Activated naive CD4-positive, alpha-beta T cell treated with anti-CD3 and anti-CD28 coated beads, Interleukin-2, amount 10 ng/mL, durations not matched to agents 7 days and 5 days (primary cell): ENCODE measurements at regions not wholly inside any gene's neighbourhood (a gene's known extent, or its start where the extent isn't known, plus 50 kb on each side); places are given as distances from the start of the nearest gene placed in this dataset.
"Not testable (repeated sequence)": the region's sequence is repeated elsewhere in the genome, so short reads cannot be mapped to it uniquely, and the experiment has no call there.

Experiments used
- CTCF ChIA-PET: fragments of 350-600 bp; sonication (Branson Sonifier 250); formaldehyde crosslinking; loops from one replicate; lab custom pipeline; 2021; ENCODE audit warnings: antibody characterized with exemption; lab: Charles Lee
- DNase-seq: peaks from one replicate; pipeline ENCODE4 v3.0.0-alpha.2; 2020
- H3K27ac Mint-ChIP-seq: one replicate; pipeline ENCODE4 v1.8.0; 2021; ENCODE audit warnings: mild to moderate bottlenecking, moderate library complexity, mixed read lengths
- H3K27me3 Mint-ChIP-seq: one replicate; pipeline ENCODE4 v1.8.0; 2021; ENCODE audit warnings: mild to moderate bottlenecking, mixed read lengths
- H3K36me3 Mint-ChIP-seq: one replicate; pipeline ENCODE4 v1.8.0; 2021; ENCODE audit warnings: mixed read lengths
- H3K4me1 Mint-ChIP-seq: one replicate; pipeline ENCODE4 v1.8.0; 2021; ENCODE audit warnings: mixed read lengths
- H3K4me3 Mint-ChIP-seq: one replicate; pipeline ENCODE4 v1.8.0; 2021; ENCODE audit warnings: mild to moderate bottlenecking, moderate library complexity, mixed read lengths
- H3K9me3 Mint-ChIP-seq: one replicate; pipeline ENCODE4 v1.8.0; 2021; ENCODE audit warnings: mixed read lengths

DNA sequence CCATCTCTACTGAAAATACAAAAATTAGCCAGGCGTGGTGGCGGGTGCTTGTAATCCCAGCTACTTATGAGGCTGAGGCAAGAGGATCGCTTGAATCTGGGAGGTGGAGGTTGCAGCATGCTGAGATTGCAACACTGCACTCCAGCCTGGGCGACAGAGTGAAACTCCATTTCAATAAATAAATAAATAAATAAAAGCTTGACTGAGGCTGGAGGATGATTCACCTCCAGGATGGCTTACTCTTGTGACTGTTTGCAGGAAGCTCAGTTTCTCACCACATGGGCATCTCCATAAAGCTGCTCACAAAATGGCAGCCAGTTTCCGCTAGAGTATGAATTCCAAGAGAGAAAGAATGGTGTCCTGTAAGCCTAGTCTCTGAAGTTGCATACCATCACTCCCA, 191.7 kb upstream of the EDNRA start:
- H3K4me3 Mint-ChIP-seq = no peak overlapping the region
- no peaks in the 10 kb centered on the region for H3K4me1 Mint-ChIP-seq
- no peaks in the 10 kb centered on the region for H3K27me3 Mint-ChIP-seq
- CTCF ChIA-PET = no interaction called here
- H3K36me3 Mint-ChIP-seq = no peaks in the 10 kb centered on the region
- DNase-seq = no peak
- H3K27ac Mint-ChIP-seq = no peak overlapping the region
- no peaks in the 10 kb centered on the region for H3K9me3 Mint-ChIP-seq

DNA sequence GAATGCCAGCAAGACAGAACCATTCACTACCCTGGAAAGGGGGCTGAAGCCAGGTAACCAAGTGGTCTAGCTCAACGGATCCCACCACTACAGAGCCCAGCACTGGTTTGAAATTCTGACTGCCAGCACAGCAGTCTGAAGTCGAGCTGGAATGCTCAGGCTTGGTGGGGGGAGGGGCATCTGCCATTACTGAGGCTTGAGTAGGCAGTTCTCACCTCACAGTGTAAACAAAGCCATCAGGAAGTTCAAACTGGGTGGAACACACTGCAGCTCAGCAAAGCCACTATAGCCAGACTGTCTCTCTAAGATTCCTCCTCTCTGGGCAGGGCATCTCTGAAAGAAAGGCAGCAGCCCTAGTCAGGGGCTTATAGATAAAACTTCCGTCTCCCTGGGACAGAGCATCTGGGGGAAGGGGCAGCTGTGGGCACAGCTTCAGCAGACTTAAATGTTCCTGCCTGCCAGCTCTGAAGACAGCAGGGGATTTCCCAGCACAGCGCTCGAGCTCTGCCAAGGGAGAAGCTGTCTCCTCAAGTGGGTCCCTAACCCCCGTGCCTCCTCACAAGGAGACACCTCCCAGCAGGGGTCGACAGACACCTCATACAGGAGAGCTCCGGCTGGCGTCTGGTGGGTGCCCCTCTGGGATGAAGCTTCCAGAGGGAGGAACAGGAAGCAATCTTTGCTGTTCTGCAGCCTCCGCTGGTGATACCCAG, 188.1 kb upstream of the EDNRA start:
- H3K4me3 Mint-ChIP-seq, H3K27me3 Mint-ChIP-seq, H3K9me3 Mint-ChIP-seq, DNase-seq, H3K4me1 Mint-ChIP-seq, CTCF ChIA-PET, H3K27ac Mint-ChIP-seq, H3K36me3 Mint-ChIP-seq: not testable (repeated sequence)

DNA sequence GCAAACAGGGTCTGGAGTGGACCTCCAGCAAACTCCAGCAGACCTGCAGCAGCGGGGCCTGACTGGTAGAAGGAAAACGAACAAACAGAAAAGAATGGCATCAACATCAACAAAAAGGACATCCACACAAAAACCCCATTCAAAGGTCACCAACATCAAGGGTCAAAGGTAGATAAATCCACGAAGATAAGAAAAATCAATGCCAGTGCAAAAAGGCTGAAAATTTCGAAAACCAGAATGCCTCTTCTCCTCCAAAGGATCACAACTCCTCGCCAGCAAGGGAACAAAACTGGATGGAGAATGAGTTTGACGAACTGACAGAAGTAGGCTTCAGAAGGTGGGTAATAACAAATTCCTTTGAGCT, 187.6 kb upstream of the EDNRA start:
- H3K27me3 Mint-ChIP-seq, H3K36me3 Mint-ChIP-seq, H3K4me1 Mint-ChIP-seq, CTCF ChIA-PET, H3K9me3 Mint-ChIP-seq, DNase-seq, H3K27ac Mint-ChIP-seq, H3K4me3 Mint-ChIP-seq: not testable (repeated sequence)

DNA sequence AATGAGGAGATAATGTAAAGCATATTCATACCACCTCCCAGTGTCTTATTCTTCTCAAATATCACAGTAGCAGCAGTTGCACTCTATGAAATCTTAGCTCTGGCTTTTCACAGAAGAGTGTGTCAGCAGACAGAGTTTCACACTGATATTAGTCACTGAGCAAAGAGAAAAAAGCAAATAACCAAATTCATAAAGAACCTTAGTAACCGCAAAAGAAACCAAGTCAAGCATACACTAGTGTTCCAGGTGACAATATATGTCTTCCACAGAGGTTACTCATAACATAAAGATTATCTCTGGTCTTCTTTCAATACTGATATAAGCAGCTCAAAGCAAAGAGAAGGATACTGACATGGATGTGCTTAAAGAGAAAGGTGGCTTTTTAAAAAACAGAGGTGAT, 181.7 kb upstream of the EDNRA start:
- H3K4me3 Mint-ChIP-seq = no peak overlapping the region
- H3K9me3 Mint-ChIP-seq = no peaks in the 10 kb centered on the region
- H3K27ac Mint-ChIP-seq = no peak overlapping the region
- no peak for DNase-seq
- no peaks in the 10 kb centered on the region for H3K36me3 Mint-ChIP-seq
- CTCF ChIA-PET = no interaction called here
- no peaks in the 10 kb centered on the region for H3K27me3 Mint-ChIP-seq
- no peaks in the 10 kb centered on the region for H3K4me1 Mint-ChIP-seq

- Mint-ChIP-seq H3K4me1 (no peaks in the 10 kb centered on the region), H3K27ac (no peak overlapping the region), H3K36me3 (no peaks in the 10 kb centered on the region), H3K27me3 (no peaks in the 10 kb centered on the region), H3K4me3 (no peak overlapping the region), H3K9me3 (no peaks in the 10 kb centered on the region)
- CTCF ChIA-PET = no interaction called here
- DNase-seq = no peak
Measured at GRCh38 chr4:147303174-147303872, 177.6 kb upstream of the EDNRA start.

DNA sequence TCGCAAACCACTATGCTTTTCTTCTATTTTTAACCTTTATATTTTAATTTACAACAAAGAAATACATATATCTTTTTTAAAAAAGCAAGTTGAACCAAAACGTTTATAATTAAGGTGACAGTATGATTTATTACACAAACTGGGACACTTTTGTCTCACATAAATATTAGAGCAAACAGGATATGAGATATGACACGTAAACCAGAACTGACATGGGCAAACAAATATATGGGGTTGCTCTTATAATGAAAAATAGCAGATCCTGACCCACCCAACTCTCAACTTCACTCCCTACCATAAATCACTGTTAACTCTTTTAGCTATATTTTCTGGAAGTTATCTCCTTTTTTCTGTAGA, 177.0 kb upstream of the EDNRA start:
- no peaks in the 10 kb centered on the region for H3K4me1 Mint-ChIP-seq
- H3K36me3 Mint-ChIP-seq = no peaks in the 10 kb centered on the region
- H3K27ac Mint-ChIP-seq = no peak overlapping the region
- H3K9me3 Mint-ChIP-seq = no peaks in the 10 kb centered on the region
- no peaks in the 10 kb centered on the region for H3K27me3 Mint-ChIP-seq
- CTCF ChIA-PET = no interaction called here
- H3K4me3 Mint-ChIP-seq = no peak overlapping the region
- DNase-seq = no peak

GRCh38 chr4:147307896-147308674, 172.8 kb upstream of the EDNRA start:
- Mint-ChIP-seq H3K4me1 (no peaks in the 10 kb centered on the region), H3K27ac (no peak overlapping the region), H3K36me3 (no peaks in the 10 kb centered on the region), H3K9me3 (no peaks in the 10 kb centered on the region), H3K4me3 (no peak overlapping the region), H3K27me3 (no peaks in the 10 kb centered on the region)
- no peak for DNase-seq
- CTCF ChIA-PET = no interaction called here

DNA sequence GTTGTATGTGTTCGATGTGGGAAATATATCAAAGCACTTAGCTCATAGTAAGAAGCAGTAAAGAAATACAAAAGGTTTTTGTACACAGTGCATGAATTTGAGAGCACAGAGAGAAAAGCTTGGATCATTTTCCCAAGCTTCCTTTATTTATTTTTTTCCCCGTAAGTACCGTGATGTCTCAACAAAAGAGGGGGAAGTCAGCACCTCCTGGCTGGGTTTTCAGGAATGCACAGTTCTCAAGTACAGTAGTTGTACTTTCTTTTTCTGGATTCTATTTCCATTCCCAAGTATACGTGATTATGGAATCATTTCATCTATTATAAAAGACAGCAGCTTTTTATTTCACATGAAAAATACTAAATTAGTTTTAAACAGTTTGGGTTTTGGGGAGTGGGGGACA, 171.5 kb upstream of the EDNRA start:
- CTCF ChIA-PET = no interaction called here
- DNase-seq = no peak
- Mint-ChIP-seq H3K36me3 (no peaks in the 10 kb centered on the region), H3K4me1 (no peaks in the 10 kb centered on the region), H3K9me3 (no peaks in the 10 kb centered on the region), H3K27me3 (no peaks in the 10 kb centered on the region), H3K27ac (no peak overlapping the region), H3K4me3 (no peak overlapping the region)

DNA sequence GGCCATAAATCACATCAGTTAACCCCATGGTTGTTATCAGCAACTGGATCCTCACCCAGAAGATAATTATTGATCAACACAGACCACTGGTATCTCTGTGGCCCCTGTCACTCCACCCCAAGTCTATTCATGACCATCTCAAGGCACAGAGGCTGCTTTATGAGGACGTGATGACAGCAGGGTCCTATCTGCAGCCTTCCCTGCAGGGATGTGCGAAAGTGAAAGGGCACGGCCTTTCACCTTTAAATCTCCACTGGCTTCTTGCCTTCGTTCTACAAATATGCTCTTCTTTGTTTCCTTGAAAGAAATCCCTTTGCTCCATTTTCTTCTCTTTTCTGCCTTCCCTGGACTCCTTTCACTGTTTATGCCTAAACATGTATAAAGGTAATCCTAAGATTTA, 170.6 kb upstream of the EDNRA start:
- Mint-ChIP-seq H3K27ac (no peak overlapping the region), H3K27me3 (no peaks in the 10 kb centered on the region), H3K4me1 (no peaks in the 10 kb centered on the region), H3K36me3 (no peaks in the 10 kb centered on the region), H3K9me3 (no peaks in the 10 kb centered on the region), H3K4me3 (no peak overlapping the region)
- CTCF ChIA-PET = no interaction called here
- no peak for DNase-seq

- H3K27me3 Mint-ChIP-seq = no peaks in the 10 kb centered on the region
- CTCF ChIA-PET = no interaction called here
- H3K9me3 Mint-ChIP-seq = no peaks in the 10 kb centered on the region
- no peak overlapping the region for H3K27ac Mint-ChIP-seq
- H3K4me3 Mint-ChIP-seq = no peak overlapping the region
- H3K4me1 Mint-ChIP-seq = no peaks in the 10 kb centered on the region
- no peak for DNase-seq
- H3K36me3 Mint-ChIP-seq = no peaks in the 10 kb centered on the region
Measured at GRCh38 chr4:147311956-147312355, 168.9 kb upstream of the EDNRA start.

DNA sequence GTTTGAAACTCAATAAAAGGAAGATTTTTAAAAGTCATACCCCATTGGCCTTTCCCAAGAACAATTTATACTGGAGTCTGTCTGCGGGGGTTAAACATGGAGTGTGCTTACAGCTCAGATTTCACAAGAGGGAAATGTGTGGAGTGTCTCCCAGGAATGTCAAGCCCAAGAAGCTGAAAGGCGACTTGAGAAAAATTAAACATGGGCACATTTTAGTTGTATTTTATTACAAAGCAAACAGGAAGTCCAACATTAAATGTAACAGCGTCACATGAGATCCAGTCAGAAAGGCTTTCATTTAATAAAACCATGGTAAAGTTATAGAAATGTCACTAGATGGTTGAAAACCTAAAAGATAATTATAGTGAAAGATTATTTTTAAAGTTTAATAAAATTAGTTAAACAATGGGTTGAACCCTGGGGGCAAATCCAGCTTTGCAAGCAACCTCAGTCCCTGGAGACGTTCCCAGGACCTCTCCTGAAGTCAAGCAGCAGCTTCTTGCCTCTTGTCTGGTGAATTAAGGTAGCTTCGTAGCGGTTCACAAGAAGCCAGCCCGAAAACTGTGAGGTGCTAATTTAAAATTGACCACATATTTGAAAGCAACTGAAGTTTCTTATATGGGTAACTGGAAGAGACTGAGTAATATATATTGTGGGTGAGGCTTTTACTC, 168.4 kb upstream of the EDNRA start:
- no peaks in the 10 kb centered on the region for H3K36me3 Mint-ChIP-seq
- no peak overlapping the region for H3K27ac Mint-ChIP-seq
- H3K4me3 Mint-ChIP-seq = no peak overlapping the region
- no peak for DNase-seq
- CTCF ChIA-PET = no interaction called here
- H3K27me3 Mint-ChIP-seq = no peaks in the 10 kb centered on the region
- no peaks in the 10 kb centered on the region for H3K4me1 Mint-ChIP-seq
- H3K9me3 Mint-ChIP-seq = no peaks in the 10 kb centered on the region

GRCh38 chr4:147313108-147313507, 167.8 kb upstream of the EDNRA start:
- Mint-ChIP-seq H3K9me3 (no peaks in the 10 kb centered on the region), H3K36me3 (no peaks in the 10 kb centered on the region), H3K27ac (no peak overlapping the region), H3K27me3 (no peaks in the 10 kb centered on the region), H3K4me1 (no peaks in the 10 kb centered on the region), H3K4me3 (no peak overlapping the region)
- DNase-seq = no peak
- CTCF ChIA-PET = no interaction called here

GRCh38 chr4:147318586-147318985, 162.3 kb upstream of the EDNRA start:
- Mint-ChIP-seq H3K27me3 (no peaks in the 10 kb centered on the region), H3K27ac (no peak overlapping the region), H3K9me3 (no peaks in the 10 kb centered on the region), H3K36me3 (no peaks in the 10 kb centered on the region), H3K4me3 (no peak overlapping the region), H3K4me1 (no peaks in the 10 kb centered on the region)
- CTCF ChIA-PET = no interaction called here
- no peak for DNase-seq

- Mint-ChIP-seq H3K9me3 (no peaks in the 10 kb centered on the region), H3K36me3 (no peaks in the 10 kb centered on the region), H3K4me3 (no peak overlapping the region), H3K27me3 (no peaks in the 10 kb centered on the region), H3K4me1 (no peaks in the 10 kb centered on the region), H3K27ac (no peak overlapping the region)
- DNase-seq = no peak
- CTCF ChIA-PET = no interaction called here
Measured at GRCh38 chr4:147325571-147325981, 155.3 kb upstream of the EDNRA start.
